Caco-2 (cell line): ENCODE measurements at regions not wholly inside any gene's neighbourhood (a gene's known extent, or its start where the extent isn't known, plus 50 kb on each side); places are given as distances from the start of the nearest gene placed in this dataset.

Experiments used
- BruUV-seq: library from RNA; stranded (reverse); fragments of 400-500 nt; replicated peaks from 2 replicates; lab custom pipeline; 2021; lab: Mats Ljungman, UMichigan
- CTCF ChIA-PET: fragments of 300-600 bp; sonication (Branson Sonifier 250); formaldehyde crosslinking; loops from one replicate; lab custom pipeline; 2022; ENCODE audit warnings: antibody characterized with exemption; lab: Charles Lee
- POLR2A ChIA-PET: fragments of 300-600 bp; sonication (Branson Sonifier 250); formaldehyde crosslinking; loops from one replicate; lab custom pipeline; 2022; ENCODE audit warnings: antibody characterized with exemption; lab: Charles Lee
- DNase-seq, 2 experiments: peaks; one replicate each; pipeline versions ENCODE4 v3.0.0 to v3.0.0-alpha.2; 2020 to 2022
- H3K27me3 ChIP-seq: replicated peaks from 2 replicates; pipeline ENCODE4 v1.6.0; 2011; ENCODE audit warnings: low read length; ENCODE audit not compliant: control insufficient read depth, insufficient read depth
- H3K36me3 ChIP-seq: 2 replicates; pipeline ENCODE4 v1.5.1; 2011; ENCODE audit warnings: low read length; ENCODE audit not compliant: control insufficient read depth, insufficient read depth
- H3K4me1 ChIP-seq: fragments of 250-450 bp; sonication (Bioruptor Pico); 2 replicates; pipeline ENCODE4 v1.5.1; 2020; ENCODE audit warnings: mild to moderate bottlenecking
- H3K4me3 ChIP-seq: 2 replicates; pipeline ENCODE4 v1.5.1; 2011; ENCODE audit warnings: low read depth, mild to moderate bottlenecking, control low read depth, low read length
- H3K9me3 ChIP-seq: fragments of 250-450 bp; sonication (Bioruptor Pico); 2 replicates; pipeline ENCODE4 v1.5.1; 2020; ENCODE audit warnings: mild to moderate bottlenecking, moderate library complexity
- H3K27ac Mint-ChIP-seq: one replicate; pipeline ENCODE4 v1.8.0; 2022; ENCODE audit warnings: mixed read lengths; ENCODE audit not compliant: unreplicated experiment
- H3K27me3 Mint-ChIP-seq: one replicate; pipeline ENCODE4 v1.8.0; 2022; ENCODE audit warnings: mixed read lengths; ENCODE audit not compliant: insufficient read depth, unreplicated experiment
- H3K36me3 Mint-ChIP-seq: one replicate; pipeline ENCODE4 v1.8.0; 2022; ENCODE audit warnings: mild to moderate bottlenecking, mixed read lengths; ENCODE audit not compliant: insufficient read depth, unreplicated experiment
- H3K4me1 Mint-ChIP-seq: one replicate; pipeline ENCODE4 v1.8.0; 2022; ENCODE audit warnings: low read depth, mixed read lengths; ENCODE audit not compliant: unreplicated experiment
- H3K4me3 Mint-ChIP-seq: one replicate; pipeline ENCODE4 v1.8.0; 2022; ENCODE audit warnings: mild to moderate bottlenecking, moderate library complexity, mixed read lengths; ENCODE audit not compliant: unreplicated experiment
- H3K9me3 Mint-ChIP-seq: one replicate; pipeline ENCODE4 v1.8.0; 2022; ENCODE audit warnings: mixed read lengths; ENCODE audit not compliant: unreplicated experiment
- intact Hi-C: fragments of 100-400 bp; cut with micrococcal nuclease; formaldehyde crosslinking; loops from one replicate; pipeline ENCODE4 v1.10.0; 2022; ENCODE audit not compliant: unreplicated experiment
- TF ChIP-seq, protein P1 (sequence below), 2 experiments: fragments of 200-600 bp in 1 of 2; IDR thresholded peaks; 1 replicate in 1 of 2; 2 replicates in 1 of 2; pipeline versions ENCODE4 v1.5.1 to v1.8.0; 2011 to 2022; ENCODE audit warnings: antibody characterized with exemption in 1 of 2, control low read depth in 1 of 2, inconsistent platforms in 1 of 2, low read depth in 1 of 2, low read length in 1 of 2, mild to moderate bottlenecking in 1 of 2, moderate library complexity in 1 of 2; ENCODE audit not compliant: insufficient read depth in 1 of 2, severe bottlenecking in 1 of 2, unreplicated experiment in 1 of 2

DNA sequence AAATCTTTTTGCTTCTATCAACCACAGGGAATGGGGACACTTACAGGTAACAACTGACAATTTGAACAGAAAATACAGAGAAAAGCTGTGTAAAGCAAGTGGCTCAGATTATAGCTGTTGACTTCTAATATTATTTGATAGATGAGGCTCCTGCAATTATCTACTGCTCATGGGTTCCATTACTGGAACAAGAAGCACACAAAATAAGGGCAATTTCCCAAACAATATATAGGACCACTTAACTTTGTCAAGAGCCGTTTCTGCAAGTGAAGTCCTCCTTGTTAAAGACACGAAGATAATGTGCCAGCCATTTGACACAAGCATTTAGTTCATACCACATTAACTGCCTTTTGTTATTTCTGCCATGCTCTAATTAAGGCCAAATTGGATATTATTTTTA is 315.5 kb upstream of the ARID1B start:
- no peak overlapping the region for H3K27ac Mint-ChIP-seq
- no peaks in the 10 kb centered on the region for H3K9me3 ChIP-seq
- no peaks in the 10 kb centered on the region for H3K4me1 ChIP-seq
- DNase-seq = no peak
- no peak overlapping the region for H3K4me3 ChIP-seq
- peaks cover 12% of the 10 kb centered on the region for H3K27me3 Mint-ChIP-seq
- TF ChIP-seq, protein P1, sequence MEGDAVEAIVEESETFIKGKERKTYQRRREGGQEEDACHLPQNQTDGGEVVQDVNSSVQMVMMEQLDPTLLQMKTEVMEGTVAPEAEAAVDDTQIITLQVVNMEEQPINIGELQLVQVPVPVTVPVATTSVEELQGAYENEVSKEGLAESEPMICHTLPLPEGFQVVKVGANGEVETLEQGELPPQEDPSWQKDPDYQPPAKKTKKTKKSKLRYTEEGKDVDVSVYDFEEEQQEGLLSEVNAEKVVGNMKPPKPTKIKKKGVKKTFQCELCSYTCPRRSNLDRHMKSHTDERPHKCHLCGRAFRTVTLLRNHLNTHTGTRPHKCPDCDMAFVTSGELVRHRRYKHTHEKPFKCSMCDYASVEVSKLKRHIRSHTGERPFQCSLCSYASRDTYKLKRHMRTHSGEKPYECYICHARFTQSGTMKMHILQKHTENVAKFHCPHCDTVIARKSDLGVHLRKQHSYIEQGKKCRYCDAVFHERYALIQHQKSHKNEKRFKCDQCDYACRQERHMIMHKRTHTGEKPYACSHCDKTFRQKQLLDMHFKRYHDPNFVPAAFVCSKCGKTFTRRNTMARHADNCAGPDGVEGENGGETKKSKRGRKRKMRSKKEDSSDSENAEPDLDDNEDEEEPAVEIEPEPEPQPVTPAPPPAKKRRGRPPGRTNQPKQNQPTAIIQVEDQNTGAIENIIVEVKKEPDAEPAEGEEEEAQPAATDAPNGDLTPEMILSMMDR (IDR thresholded peaks at IDR 0.05; ENCODE audit: insufficient read depth in 1 of 2, low read depth in 1 of 2, low read length in 1 of 2, severe bottlenecking in 1 of 2, unreplicated experiment in 1 of 2) = no peak
- H3K36me3 Mint-ChIP-seq = no peaks in the 10 kb centered on the region
- no TSS peak for BruUV-seq
- H3K4me1 Mint-ChIP-seq = no peaks in the 10 kb centered on the region
- intact Hi-C loops = no loop called here
- H3K9me3 Mint-ChIP-seq = no peaks in the 10 kb centered on the region
- no peak overlapping the region for H3K4me3 Mint-ChIP-seq
- ChIA-PET POLR2A (no interaction called here), CTCF (no interaction called here)
- no peaks in the 10 kb centered on the region for H3K36me3 ChIP-seq
- no peaks in the 10 kb centered on the region for H3K27me3 ChIP-seq

DNA sequence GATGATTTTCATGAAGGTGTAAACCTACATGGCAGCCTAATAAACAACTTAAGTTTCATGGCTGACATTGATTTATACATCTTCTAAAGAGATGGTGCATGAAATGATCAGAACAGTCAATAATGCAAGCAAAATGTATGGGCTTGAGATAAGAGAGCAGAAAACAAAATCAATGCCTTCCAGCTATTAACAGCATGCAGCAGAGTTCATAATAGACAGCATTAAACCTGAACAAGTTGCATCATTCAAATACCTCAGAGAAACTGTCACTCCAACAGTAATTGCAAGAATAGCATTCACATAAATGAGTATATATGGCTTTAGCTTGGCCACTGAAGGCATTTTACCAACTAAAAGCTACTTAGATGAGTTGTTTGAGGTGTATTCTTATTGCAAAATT is 319.6 kb upstream of the ARID1B start:
- no peaks in the 10 kb centered on the region for H3K27me3 ChIP-seq
- CTCF ChIA-PET = no interaction called here
- no peak for DNase-seq
- intact Hi-C loops = no loop called here
- Mint-ChIP-seq H3K27me3 (peaks cover 5% of the 10 kb centered on the region), H3K36me3 (no peaks in the 10 kb centered on the region), H3K9me3 (no peaks in the 10 kb centered on the region), H3K27ac (no peak overlapping the region), H3K4me1 (no peaks in the 10 kb centered on the region), H3K4me3 (no peak overlapping the region)
- H3K36me3 ChIP-seq = no peaks in the 10 kb centered on the region
- BruUV-seq = no TSS peak
- POLR2A ChIA-PET = no interaction called here
- no peaks in the 10 kb centered on the region for H3K9me3 ChIP-seq
- H3K4me3 ChIP-seq = no peak overlapping the region
- TF ChIP-seq, protein P1 (IDR thresholded peaks at IDR 0.05; ENCODE audit: insufficient read depth in 1 of 2, low read depth in 1 of 2, low read length in 1 of 2, severe bottlenecking in 1 of 2, unreplicated experiment in 1 of 2) = no peak
- H3K4me1 ChIP-seq = no peaks in the 10 kb centered on the region

DNA sequence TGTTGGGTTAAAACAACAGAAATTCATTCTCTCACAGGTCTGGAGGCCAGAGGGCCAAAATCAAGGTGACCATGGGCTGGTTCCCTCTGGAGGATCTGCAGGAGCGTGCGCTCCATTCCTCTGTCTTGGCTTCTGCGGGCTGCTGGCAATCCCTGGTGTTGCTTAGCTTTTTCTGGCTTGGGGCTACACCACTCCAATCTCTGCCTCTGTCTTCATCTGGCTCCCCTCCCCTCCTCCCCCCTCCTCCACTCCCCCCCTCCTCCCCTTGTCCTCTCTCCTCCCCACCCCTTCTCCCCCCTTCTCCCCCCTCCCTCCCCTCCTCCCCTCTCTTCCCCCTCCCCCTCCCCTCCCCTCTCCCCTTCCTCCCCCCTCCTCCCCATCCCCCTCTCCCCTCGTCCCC is 321.3 kb upstream of the ARID1B start:
- intact Hi-C loops = no loop called here
- Histone ChIP-seq H3K27me3 (no peaks in the 10 kb centered on the region), H3K4me3 (no peak overlapping the region), H3K4me1 (no peaks in the 10 kb centered on the region), H3K9me3 (no peaks in the 10 kb centered on the region), H3K36me3 (no peaks in the 10 kb centered on the region)
- ChIA-PET CTCF (no interaction called here), POLR2A (no interaction called here)
- no TSS peak for BruUV-seq
- Mint-ChIP-seq H3K36me3 (no peaks in the 10 kb centered on the region), H3K4me3 (no peak overlapping the region), H3K27me3 (no peaks in the 10 kb centered on the region), H3K9me3 (no peaks in the 10 kb centered on the region), H3K27ac (no peak overlapping the region), H3K4me1 (no peaks in the 10 kb centered on the region)
- DNase-seq = no peak
- TF ChIP-seq, protein P1 (IDR thresholded peaks at IDR 0.05; ENCODE audit: insufficient read depth in 1 of 2, low read depth in 1 of 2, low read length in 1 of 2, severe bottlenecking in 1 of 2, unreplicated experiment in 1 of 2) = no peak
